ENCODE measurements at regions not wholly inside any gene's neighbourhood (a gene's known extent, or its start where the extent isn't known, plus 50 kb on each side); places are given as distances from the start of the nearest gene placed in this dataset.
"Not testable (repeated sequence)": the region's sequence is repeated elsewhere in the genome, so short reads cannot be mapped to it uniquely, and the experiment has no call there.

DNA sequence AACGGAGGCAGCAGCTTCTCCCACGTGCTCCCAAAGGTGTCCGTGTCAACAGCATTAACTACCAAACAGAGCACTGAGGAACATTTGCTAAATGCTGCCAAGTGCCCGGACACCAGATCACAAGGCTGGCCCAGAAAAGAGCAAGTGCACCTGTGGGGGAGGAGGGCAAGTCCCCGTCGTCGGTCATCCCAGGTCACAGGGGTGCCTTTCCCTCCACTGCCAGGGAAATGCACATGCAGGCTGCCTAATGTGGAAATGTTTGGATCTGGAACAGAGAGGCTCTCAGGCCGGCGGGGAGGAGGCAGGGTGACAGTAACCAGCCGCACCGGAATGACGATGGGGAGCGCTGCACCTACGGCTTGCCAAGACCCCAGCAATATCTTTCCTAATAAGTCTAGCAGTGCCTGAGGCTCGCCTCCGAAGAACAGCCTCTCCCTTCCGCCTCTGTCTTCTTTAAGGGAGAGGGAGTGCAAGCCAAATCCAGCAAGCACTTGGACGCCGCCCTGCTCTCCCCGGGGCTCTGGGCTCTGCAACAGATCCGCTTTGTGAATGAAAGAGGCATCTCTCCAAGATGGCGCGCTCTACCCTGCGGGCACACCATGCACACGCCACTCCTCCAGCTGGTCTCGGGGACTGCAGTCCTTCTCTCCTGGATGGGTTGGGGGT is 206.3 kb upstream of the IRF2BP2 start:
- DNase-seq, result peak; percentile 57

- DNase-seq, result not testable (repeated sequence)
Measured at GRCh38 chr1:234815295-234815815, 205.4 kb upstream of the IRF2BP2 start.

DNA sequence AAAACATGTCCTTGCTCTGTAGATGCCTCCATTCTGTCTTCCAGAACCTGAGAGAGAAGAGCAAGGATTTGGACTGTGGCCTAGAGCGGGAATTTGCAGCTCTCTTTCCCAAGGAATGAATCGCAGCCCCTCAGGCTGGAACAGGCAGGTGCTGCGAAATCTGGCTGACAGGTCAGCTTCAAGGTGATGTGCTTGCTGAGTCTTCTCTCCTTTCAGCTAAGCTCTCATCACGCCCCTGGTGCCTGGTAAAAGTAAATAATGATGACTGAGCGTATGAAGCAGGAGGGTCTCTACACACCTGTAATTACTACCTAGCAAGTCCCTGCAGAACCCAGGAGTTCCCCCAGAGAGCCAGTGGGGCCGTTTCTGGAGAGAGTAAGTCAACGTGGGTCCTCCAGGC is 204.3 kb upstream of the IRF2BP2 start:
- not testable (repeated sequence) for DNase-seq

DNA sequence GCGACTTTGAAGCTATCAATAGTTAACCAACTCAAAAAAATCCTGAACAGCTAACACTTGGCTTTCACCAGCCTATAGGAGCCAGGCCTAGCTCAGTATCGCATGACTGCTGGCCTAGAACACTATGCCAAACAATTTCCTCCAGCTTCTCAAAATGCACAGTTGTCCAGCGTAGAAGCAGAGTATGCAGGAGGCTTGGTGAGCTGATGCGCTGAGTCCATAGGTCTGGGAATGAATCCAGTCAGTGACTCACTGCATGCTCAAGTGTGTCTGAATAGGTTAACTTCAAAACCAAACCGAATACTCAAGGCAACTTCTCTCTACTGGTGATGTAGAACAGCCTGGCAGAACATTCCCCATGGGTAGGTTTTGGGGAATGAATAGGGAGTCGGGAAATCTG is 201.8 kb upstream of the IRF2BP2 start:
- DNase-seq, result peak; percentile 77

- DNase-seq, result not testable (repeated sequence)
Measured at GRCh38 chr1:234810726-234811125, 200.7 kb upstream of the IRF2BP2 start.

- not testable (repeated sequence) for DNase-seq
Measured at GRCh38 chr1:234809854-234810245, 199.9 kb upstream of the IRF2BP2 start.

DNA sequence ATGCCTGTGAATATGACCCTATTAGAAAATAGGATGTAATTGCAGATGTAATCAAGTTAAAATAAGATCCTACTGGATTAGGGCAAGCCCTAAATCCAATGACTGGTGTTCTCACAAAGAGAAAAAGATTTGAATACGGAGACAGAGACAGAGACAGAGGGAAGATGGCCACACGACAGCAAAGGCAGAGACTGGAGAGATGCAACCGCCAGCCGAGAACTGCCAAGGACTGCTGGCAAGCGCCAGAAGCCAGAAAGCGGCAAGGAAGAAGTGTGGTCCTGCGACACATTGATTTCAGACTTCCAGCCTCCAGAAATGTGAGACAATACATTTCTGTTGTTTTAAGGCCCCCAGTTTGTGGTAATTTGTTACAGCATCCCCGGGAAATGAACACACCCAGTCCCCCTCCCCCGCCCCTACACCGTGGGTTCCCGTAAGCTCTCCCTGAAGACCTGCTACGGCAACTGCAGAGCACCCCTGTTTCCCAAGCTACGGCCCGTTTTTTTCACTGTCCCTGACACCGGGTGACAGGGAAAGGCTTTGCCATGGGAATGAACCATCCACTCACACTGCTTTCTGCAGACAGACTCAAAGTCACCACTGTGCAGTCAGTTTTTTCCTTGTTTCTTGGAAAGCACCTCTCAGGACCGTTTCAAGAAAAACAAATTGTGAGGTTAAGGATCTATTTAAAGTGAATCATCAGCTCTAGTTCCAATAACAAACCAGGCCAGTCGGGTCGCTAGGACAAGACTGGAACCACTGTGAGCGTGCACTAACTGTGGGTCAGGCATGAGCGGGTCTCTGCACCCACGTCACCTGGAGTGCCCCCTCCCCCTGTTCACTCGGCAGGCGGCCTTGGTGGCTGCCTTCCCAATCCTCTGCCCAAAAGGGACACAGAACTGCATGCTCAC is 199.2 kb upstream of the IRF2BP2 start:
- DNase-seq, result peak; percentile 27

DNA sequence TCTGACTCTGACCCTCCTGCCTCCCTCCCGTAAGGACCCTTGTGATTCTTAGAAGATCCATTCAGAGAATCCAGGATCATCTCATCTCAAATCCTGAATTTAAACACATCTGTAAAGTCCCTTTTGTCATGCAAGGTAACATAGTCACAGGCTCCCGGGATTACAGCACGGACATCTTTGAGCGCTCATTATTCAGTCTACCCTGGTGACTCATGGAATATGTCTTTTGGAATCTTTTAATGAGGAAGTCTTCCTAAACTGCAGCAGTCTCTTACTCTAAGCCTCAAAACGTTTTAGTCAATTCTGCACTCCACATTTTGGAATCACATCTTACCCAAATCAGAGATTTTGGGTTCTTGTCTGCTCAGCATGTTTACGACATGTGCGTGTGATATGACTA is 198.5 kb upstream of the IRF2BP2 start:
- DNase-seq, result not testable (repeated sequence)

- not testable (repeated sequence) for DNase-seq
Measured at GRCh38 chr1:234807705-234808104, 197.7 kb upstream of the IRF2BP2 start.

DNA sequence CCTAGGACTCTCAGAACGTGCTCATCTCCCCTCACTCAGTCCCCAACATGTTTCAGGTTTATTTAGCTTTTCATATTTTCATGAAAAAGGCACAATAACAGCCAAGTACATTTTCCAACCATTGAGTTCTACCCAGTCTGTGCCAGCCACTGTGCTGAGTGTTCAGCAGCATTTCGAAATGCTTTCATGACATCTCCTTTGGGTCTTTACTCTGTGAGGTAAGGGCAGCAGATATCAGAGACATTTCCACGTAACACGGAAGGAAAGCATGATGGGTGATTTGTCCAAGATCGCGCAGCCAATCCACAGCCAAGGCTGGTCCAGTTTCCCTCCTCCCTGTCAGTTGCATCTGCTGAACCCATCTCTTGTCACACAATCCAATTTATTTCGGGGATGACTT is 192.6 kb upstream of the IRF2BP2 start:
- DNase-seq, result not testable (repeated sequence)

GRCh38 chr1:234801636-234802035 is 191.7 kb upstream of the IRF2BP2 start:
- not testable (repeated sequence) for DNase-seq

- not testable (repeated sequence) for DNase-seq
Measured at GRCh38 chr1:234801147-234801546, 191.2 kb upstream of the IRF2BP2 start.

GRCh38 chr1:234800563-234800962 is 190.6 kb upstream of the IRF2BP2 start:
- DNase-seq, result not testable (repeated sequence)

GRCh38 chr1:234799021-234799689 is 189.2 kb upstream of the IRF2BP2 start:
- not testable (repeated sequence) for DNase-seq

DNA sequence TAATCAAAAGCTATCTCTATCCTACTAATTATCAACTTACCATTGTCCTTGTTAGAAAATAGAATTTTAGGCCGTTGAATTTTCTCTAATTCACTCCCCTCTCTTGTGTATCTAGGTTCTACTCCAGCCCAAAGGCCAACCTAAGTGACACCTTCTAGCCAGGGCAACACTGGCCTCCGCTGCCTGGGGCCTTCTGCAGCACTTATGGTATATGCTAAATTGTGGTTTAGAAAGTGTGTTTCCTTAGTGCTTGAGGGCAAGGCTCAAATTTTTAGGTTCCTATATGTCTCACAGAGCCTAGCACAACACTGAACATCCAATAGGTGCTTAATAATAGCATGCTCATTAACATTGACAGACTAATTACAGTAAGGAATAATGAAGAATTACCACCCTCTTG is 187.2 kb upstream of the IRF2BP2 start:
- not testable (repeated sequence) for DNase-seq

DNA sequence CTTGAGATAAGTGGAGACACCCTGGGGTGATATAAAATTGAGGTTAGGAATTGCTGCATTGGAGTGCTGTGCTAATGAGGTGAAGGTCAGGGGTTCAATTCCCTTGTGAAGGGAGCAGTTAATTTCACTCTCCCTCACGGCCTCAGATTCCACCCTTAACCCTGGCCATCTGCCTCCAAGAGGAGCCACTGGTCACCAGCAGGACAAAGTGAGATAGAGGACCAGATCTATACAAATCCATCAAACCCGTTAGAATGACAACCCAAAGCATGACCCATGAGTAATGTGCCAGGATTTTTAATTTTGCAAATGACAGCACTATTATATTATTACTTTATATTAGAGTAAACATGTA is 186.4 kb upstream of the IRF2BP2 start:
- DNase-seq, result not testable (repeated sequence)

- DNase-seq, result peak; percentile 41
Measured at GRCh38 chr1:234795711-234796437, 185.9 kb upstream of the IRF2BP2 start.

GRCh38 chr1:234795007-234795406 is 185.0 kb upstream of the IRF2BP2 start:
- DNase-seq, result not testable (repeated sequence)

DNA sequence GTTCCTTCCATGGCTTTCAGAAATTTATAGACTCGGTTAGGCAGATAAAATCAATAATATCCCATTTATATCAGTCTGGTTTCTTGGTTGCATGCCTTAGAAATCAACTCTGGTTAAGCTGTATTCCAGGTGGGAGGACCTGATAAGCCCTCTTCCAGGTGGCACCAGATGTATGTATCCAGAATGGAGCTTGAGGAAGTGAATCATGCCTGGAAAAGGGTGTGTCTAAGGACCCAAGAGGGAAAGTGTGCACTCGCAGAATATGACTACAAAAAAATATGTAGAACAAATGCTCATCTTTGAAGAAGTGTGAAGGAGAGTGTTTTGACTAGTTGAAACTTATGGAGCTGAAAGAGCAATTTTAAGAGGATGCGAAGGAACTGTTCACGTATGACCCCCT is 184.5 kb upstream of the IRF2BP2 start:
- not testable (repeated sequence) for DNase-seq

GRCh38 chr1:234793924-234794323 is 183.9 kb upstream of the IRF2BP2 start:
- DNase-seq, result not testable (repeated sequence)

DNA sequence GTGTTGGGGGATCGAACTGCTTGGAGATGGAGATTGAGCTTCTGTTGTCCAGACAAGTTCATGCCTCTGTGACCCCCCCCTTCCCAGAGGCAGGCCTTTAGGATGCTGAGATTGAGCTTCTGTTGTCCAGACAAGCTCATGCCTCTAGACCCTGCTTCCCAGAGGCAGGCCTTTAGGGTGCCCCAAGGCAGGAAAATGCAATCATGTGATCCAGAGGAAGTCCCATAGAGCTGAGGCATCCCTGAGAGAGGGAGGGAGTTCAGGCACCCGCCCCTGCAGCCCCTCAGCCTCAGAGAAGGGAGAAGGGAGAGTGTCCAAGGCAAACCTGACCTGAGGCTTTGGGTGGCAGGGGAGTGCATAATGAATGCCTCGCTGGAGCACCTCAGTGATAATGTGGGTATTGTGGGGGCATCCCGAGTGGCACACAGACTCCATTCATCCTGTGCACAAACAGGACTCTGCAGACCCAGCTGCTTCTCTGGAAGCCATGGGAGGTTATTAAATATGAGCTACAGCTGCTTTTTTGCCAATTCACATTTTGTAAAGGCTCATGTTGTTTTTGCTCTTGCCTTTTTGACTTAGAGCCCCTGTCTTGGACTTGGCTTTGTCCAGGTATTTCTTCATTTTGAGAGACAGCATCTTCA is 182.4 kb upstream of the IRF2BP2 start:
- DNase-seq, result not testable (repeated sequence)

All from tongue (tissue), 1 donor.